GM21619 (cell line): ENCODE measurements at regions not wholly inside any gene's neighbourhood (a gene's known extent, or its start where the extent isn't known, plus 50 kb on each side); places are given as distances from the start of the nearest gene placed in this dataset.

ENCODE experiments used
- ATAC-seq: cut with Tn5 transposase; IDR thresholded peaks from one replicate; pipeline ENCODE4 v1.9.1; 2021; ENCODE audit not compliant: unreplicated experiment

DNA sequence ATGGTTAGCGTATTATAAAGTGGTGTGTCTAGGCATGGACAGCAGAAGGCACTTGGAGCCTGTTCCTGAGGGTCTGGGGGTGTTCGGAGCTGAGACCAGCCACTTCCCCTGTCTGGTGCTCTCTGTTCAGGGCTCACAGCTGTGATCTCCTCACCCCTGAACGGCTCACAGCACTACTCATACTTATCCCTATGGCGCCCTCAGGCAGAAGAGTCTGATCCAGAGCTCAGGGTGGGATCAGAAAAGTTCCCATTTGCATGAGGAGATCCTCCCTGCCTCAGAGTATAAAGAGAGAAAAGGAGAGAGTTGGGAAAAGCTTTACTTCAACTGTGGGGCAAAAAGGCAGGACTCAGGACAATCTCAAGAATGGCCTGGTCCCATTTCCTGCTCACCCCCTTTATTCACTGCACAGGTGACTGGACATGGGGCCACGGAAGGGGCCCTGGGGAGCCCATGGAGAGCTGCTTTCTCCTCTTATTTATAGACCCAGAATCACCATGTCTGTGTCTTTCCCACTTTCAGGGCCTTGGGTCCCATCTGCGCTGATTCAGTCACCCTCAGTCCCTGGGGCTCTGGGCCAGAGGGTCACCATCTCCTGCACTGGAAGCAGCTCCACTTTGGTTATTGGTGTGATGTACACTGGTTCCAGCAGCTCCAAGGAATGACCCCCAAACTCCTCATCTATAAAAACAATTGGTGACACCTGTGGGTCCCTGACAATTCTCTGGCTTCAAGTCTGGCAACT is 97.0 kb upstream of the TOP3B start:
- no peak for ATAC-seq

GRCh38 chr22:22078329-22078728 is 95.7 kb upstream of the TOP3B start:
- ATAC-seq, result no peak

DNA sequence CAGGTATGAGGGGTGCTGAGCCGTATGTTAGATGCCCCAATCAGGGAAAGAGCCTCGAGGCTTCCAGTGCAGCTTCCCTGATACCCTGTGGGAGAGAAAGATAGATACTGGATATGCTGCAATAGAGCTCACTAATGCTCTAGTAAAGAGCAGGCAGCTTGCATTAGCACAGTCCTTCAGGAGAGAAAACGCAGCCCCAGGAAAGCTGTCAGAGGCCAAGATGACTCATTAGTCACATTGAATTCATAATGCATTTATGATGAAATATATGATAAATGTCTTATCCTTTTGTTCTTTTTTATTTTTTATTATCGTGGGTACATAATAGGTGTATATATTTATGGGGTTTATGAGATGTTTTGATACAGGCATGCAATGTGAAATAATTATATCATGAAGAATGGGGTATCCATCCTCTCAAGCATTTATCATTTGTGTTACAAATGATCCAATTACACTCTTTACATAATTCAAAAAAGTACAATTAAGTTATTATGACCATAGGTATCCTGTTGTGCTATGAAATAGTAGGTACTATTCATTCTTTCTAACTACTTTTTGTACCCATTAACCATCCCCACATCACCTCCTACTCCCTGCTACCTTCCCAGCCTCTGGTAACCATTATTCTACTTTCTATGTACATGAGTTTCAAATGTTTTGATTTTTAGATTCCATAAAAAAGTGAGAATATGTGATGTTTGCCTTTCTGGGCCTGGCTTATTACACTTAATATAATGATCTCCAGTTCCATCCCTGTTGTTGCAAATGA is 94.5 kb upstream of the TOP3B start:
- no peak for ATAC-seq

DNA sequence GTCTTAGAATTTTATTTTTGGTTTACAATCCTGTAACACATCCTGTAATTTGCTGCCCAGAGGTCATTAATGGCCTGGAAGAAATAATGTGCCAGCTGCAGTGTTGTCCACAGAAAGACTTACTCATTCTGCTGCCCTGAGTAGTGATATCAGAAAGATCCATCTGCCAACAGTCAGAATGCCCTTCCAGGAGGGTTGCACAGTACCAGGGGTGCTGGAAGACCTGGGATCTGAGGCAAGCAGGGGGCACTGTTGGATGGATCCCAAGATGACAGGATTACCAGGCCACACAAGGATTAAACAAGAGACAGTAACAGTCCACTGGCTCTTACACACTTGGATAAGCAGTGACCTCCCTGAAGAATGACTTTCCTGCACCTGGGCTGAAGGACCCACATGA is 93.8 kb upstream of the TOP3B start:
- no peak for ATAC-seq

GRCh38 chr22:22075382-22076163 is 93.0 kb upstream of the TOP3B start:
- ATAC-seq, result no peak

DNA sequence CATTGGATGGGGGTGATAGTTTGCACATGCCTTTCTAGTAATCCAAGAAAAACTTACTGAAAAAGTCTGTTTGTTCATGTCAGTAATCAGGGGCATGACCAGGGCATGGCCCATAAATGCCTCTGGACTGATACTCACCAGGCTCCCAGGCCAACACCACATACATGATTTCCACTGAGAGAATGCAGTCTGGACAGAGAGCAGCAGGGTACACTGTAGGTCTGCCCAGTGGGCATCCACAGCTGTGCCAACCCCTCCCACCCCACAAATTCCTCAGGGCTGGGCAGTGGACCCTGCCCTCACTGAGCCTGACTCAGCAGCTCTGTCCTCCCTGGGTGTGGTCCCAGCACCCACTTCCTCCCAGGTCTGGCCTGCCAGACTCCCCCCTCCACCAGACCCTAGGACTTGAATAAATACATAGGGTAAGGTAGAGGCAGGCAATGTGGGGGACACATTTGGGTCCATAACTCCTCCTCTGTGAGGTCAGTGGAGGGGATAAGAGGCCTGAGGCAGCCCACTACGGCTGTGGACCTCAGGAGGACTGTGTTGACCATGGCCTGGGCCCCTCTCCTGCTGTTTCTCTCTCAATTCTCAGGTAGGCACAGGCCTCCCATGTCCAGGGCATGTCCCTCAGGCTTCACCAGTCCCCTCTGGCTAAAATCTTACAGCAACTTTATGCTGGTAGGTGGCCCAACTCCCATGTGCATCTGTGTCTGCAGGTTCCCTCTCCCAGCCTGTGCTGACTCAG is 92.2 kb upstream of the TOP3B start:
- ATAC-seq, result no peak

DNA sequence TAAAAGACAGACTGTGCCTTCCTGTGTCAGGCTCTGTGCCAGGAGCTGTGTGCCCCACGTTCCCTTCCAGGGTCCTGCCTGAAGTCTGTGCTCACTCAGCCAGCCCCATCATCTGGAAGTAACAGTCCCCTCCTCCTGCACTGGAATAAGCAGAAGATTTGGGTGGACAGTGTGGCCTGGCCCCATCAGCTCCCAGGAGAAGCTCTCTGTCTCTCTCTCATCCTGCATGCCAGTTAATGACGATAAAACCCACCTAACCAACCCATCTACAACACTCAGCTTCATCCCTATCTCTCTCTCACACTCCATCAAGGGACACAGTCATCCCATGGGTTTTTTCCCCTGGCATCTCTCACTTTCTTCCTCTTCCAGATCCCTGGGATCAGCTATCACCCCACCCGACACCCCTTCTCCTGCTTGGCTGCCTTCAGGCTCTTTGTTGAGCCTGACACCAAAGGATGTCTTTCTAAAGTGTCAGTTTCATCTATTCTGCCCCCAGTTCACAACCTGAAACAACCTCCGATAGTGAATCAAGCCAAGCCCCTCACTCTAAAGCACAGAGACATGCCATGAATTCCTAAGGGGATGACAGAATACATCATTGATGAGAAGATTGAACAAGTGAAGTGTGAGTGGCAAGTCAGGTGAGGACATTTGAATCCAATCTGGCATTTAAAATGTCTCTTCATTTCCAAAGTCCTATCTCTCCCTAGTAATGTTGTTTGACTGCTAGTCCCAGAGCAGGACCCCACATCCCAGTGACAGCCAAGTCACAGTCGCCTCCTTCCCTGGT is 91.4 kb upstream of the TOP3B start:
- ATAC-seq, result no peak

- ATAC-seq, result no peak
Measured at GRCh38 chr22:22072169-22072836, 89.7 kb upstream of the TOP3B start.

DNA sequence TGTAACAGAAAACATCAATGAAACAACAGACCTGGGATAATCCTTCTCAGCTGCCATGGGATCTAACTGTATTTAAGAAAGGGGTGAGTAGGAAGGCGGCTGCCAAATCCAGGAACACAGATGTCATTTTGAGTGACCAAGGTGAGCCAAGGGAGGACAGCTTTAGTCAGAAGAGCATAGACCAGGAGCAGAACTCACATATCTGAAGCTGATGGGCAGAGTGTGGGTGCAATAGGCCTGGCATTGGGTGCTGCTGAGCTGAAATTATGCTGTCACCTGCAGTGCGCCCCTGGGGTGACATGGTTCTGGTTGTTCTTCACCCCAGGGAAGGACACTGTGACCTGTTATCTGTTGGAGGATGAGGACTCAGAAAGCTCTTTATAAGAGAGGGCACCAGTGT is 88.9 kb upstream of the TOP3B start:
- ATAC-seq, result no peak

GRCh38 chr22:22070371-22070824 is 87.8 kb upstream of the TOP3B start:
- no peak for ATAC-seq

GRCh38 chr22:22069450-22070370 is 87.1 kb upstream of the TOP3B start:
- ATAC-seq, result no peak

DNA sequence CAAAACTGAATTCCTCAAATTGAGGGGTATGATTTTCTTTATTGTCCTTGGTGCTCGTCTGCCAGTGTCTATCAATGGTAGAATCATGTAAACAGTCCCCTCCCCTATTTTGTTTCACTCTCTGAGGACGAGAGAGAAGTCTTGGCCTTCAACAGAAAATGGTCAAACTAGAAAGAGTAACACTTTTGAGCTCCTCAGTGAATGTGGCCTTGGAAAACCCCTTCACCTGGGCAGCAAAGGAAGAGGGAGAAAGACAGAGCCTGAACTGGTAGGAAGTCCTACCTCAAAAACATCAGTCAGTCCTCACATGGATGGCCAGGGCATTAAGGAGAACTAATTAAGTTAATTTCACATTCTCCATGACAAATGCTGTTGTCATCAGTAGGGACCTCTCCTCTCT is 86.1 kb upstream of the TOP3B start:
- ATAC-seq, result no peak

GRCh38 chr22:22068025-22068424 is 85.4 kb upstream of the TOP3B start:
- no peak for ATAC-seq

DNA sequence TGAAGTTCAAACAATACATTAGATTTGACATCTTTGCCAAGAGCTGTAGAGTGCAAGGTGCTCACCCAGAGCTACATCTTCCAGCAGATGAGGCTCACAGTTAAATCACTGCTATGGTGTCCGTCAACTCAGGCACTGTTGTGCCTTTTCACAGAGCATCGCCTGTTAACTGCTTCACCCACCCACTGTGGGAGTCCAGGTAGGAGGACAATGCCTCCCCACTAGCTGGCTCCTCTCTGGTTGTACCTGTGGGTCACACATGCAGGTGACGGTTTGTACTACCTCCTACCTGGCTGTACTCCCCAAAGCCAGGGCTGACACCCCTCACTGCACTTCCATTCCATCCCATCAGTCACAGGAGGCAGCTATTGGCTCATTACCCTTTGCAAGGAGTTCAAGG is 84.6 kb upstream of the TOP3B start:
- no peak for ATAC-seq

GRCh38 chr22:22064580-22064979 is 82.0 kb upstream of the TOP3B start:
- ATAC-seq, result no peak

DNA sequence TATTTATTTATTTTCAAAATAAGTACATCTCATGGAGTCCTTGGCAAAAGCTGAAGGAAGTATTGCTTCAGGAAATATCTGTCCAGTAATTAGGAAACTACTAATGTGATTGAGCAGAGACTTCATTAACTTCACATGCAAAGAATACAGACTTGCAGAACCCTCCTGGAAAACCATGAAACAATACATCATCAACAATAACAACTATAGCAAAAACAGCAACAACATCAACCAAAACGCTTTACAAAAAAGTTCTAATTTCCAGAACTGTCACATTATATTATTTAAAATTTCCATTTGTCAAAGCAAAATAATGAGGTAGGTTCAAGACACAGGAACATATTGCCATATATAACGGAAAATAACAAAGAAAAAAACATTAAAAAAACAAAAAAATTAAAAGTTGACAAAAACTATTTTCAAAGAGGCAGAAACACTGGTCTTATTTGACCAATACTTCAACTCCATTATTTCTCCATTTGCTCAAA is 79.8 kb upstream of the TOP3B start:
- no peak for ATAC-seq

- no peak for ATAC-seq
Measured at GRCh38 chr22:22061085-22062077, 78.8 kb upstream of the TOP3B start.
